ENCODE measurements at regions not wholly inside any gene's neighbourhood (a gene's known extent, or its start where the extent isn't known, plus 50 kb on each side); places are given as distances from the start of the nearest gene placed in this dataset.

- no peak for DNase-seq (ENCODE audit: low read depth in 2 of 2)
Measured at GRCh38 chr10:52688899-52689298, 83.7 kb downstream of the MBL2 start.

GRCh38 chr10:52696232-52696631 is 76.4 kb downstream of the MBL2 start:
- no peak for DNase-seq (ENCODE audit: low read depth in 2 of 2)

- no peak for DNase-seq (ENCODE audit: low read depth in 2 of 2)
Measured at GRCh38 chr10:52701647-52702046, 70.9 kb downstream of the MBL2 start.

GRCh38 chr10:52703451-52703850 is 69.1 kb downstream of the MBL2 start:
- no peak for DNase-seq (ENCODE audit: low read depth in 2 of 2)

- no peak for DNase-seq (ENCODE audit: low read depth in 2 of 2)
Measured at GRCh38 chr10:52703898-52704297, 68.7 kb downstream of the MBL2 start.

- DNase-seq (ENCODE audit: low read depth in 2 of 2), result no peak
Measured at GRCh38 chr10:52706332-52707070, 66.1 kb downstream of the MBL2 start.
